ENCODE measurements at regions not wholly inside any gene's neighbourhood (a gene's known extent, or its start where the extent isn't known, plus 50 kb on each side); places are given as distances from the start of the nearest gene placed in this dataset.

- WGBS, 2 donors = 76 to 79% methylated on average over 2 of the region's 2 CpGs
- Histone ChIP-seq H3K36me3 (replicated peaks in 1 of 2; ENCODE audit: insufficient read depth in 1 of 2, low read depth in 2 of 2) (no peaks in the 10 kb centered on the region), H3K27me3 (no peaks in the 10 kb centered on the region), H3K4me1 (no peaks in the 10 kb centered on the region), H3K4me3 (no peak overlapping the region), H3K9me3 (no peaks in the 10 kb centered on the region), H3K27ac (no peak overlapping the region)
- no peak for DNase-seq
- no peak for ATAC-seq
- intact Hi-C loops (cut with DNase I) = no loop called here
- TF ChIP-seq POLR2A (IDR thresholded peaks at IDR 0.05) = no peak
- TF ChIP-seq, protein P1, sequence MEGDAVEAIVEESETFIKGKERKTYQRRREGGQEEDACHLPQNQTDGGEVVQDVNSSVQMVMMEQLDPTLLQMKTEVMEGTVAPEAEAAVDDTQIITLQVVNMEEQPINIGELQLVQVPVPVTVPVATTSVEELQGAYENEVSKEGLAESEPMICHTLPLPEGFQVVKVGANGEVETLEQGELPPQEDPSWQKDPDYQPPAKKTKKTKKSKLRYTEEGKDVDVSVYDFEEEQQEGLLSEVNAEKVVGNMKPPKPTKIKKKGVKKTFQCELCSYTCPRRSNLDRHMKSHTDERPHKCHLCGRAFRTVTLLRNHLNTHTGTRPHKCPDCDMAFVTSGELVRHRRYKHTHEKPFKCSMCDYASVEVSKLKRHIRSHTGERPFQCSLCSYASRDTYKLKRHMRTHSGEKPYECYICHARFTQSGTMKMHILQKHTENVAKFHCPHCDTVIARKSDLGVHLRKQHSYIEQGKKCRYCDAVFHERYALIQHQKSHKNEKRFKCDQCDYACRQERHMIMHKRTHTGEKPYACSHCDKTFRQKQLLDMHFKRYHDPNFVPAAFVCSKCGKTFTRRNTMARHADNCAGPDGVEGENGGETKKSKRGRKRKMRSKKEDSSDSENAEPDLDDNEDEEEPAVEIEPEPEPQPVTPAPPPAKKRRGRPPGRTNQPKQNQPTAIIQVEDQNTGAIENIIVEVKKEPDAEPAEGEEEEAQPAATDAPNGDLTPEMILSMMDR (IDR thresholded peaks at IDR 0.05) = no peak
Measured at GRCh38 chr3:18282507-18282906, 142.6 kb downstream of the SATB1 start.

DNA sequence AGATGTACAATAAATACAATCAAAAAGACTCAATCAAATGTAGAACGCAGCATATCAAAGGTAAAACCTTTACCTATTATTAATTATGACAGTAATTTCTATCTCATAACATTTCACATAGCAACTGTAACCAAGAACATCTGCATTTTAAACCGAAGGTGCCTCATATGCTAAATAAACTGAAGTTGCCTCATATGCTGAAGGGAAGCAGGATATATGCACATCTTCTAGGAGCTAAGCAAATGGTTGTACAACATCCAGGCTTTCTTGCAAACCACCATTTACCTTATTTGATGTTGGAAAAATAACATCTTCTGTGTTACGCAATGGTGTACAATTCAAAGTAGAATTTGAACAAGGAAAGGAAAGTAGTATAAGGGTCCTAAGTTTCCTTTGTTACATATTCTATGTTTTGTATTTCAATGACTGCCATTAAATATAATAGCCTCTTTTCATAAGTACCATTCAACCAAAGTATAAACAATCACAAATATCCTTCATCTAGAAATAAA lies 145.9 kb downstream of the SATB1 start:
- Histone ChIP-seq H3K4me3 (no peak overlapping the region), H3K4me1 (no peaks in the 10 kb centered on the region), H3K27me3 (no peaks in the 10 kb centered on the region), H3K9me3 (no peaks in the 10 kb centered on the region), H3K36me3 (replicated peaks in 1 of 2; ENCODE audit: insufficient read depth in 1 of 2, low read depth in 2 of 2) (no peaks in the 10 kb centered on the region), H3K27ac (no peak overlapping the region)
- intact Hi-C loops (cut with DNase I) = no loop called here
- DNase-seq (no peak), ATAC-seq (no peak)
- WGBS, 2 donors = 81 to 86% methylated on average over 3 of the region's 3 CpGs
- TF ChIP-seq POLR2A (IDR thresholded peaks at IDR 0.05) = no peak
- TF ChIP-seq, protein P1 (IDR thresholded peaks at IDR 0.05) = no peak

GRCh38 chr3:18264853-18265252 lies 160.3 kb downstream of the SATB1 start:
- 18 to 36% methylated on average over 1 of the region's 1 CpG for WGBS, 2 donors
- Histone ChIP-seq H3K36me3 (replicated peaks in 1 of 2; ENCODE audit: insufficient read depth in 1 of 2, low read depth in 2 of 2) (no peaks in the 10 kb centered on the region), H3K4me1 (no peaks in the 10 kb centered on the region), H3K9me3 (no peaks in the 10 kb centered on the region), H3K27ac (no peak overlapping the region), H3K27me3 (no peaks in the 10 kb centered on the region), H3K4me3 (no peak overlapping the region)
- TF ChIP-seq POLR2A (IDR thresholded peaks at IDR 0.05) = no peak
- TF ChIP-seq, protein P1 (IDR thresholded peaks at IDR 0.05) = no peak
- ATAC-seq (no peak), DNase-seq (no peak)
- intact Hi-C loops (cut with DNase I) = no loop called here

GRCh38 chr3:18264361-18264760 lies 160.8 kb downstream of the SATB1 start:
- no peak for TF ChIP-seq POLR2A (IDR thresholded peaks at IDR 0.05)
- TF ChIP-seq, protein P1 (IDR thresholded peaks at IDR 0.05) = no peak
- no peaks in the 10 kb centered on the region for H3K9me3 ChIP-seq
- DNase-seq (no peak), ATAC-seq (no peak)
- H3K27me3 ChIP-seq = no peaks in the 10 kb centered on the region
- 77 to 85% methylated on average over 2 of the region's 2 CpGs for WGBS, 2 donors
- H3K36me3 ChIP-seq (replicated peaks in 1 of 2; ENCODE audit: insufficient read depth in 1 of 2, low read depth in 2 of 2) = no peaks in the 10 kb centered on the region
- H3K27ac ChIP-seq = no peak overlapping the region
- intact Hi-C loops (cut with DNase I) = no loop called here
- no peak overlapping the region for H3K4me3 ChIP-seq
- no peaks in the 10 kb centered on the region for H3K4me1 ChIP-seq

DNA sequence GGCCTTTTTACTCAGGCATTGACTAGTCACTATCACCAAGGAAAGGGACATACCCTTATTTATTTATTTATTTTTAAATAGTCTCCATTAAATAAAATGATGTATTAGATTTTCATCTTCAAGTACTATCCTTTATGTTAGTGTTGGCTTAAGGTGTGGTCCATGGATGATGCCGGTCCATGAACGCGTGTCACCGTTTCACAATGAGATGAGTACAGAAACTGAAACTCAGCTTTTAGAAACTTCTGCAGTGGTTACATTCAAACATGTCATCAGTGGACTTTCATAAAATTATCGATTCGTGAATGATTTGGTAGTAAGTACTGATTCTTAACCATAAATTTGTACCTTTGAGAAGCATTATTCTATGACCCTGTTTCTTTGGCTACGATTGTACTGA lies 166.6 kb downstream of the SATB1 start:
- H3K9me3 ChIP-seq = no peaks in the 10 kb centered on the region
- H3K36me3 ChIP-seq (replicated peaks in 1 of 2; ENCODE audit: insufficient read depth in 1 of 2, low read depth in 2 of 2) = no peaks in the 10 kb centered on the region
- WGBS, 2 donors = 82 to 84% methylated on average over 7 of the region's 7 CpGs
- H3K27ac ChIP-seq = no peak overlapping the region
- TF ChIP-seq, protein P1 (IDR thresholded peaks at IDR 0.05) = no peak
- no peak for TF ChIP-seq POLR2A (IDR thresholded peaks at IDR 0.05)
- no peak for ATAC-seq
- H3K27me3 ChIP-seq = no peaks in the 10 kb centered on the region
- no peak overlapping the region for H3K4me3 ChIP-seq
- intact Hi-C loops (cut with DNase I) = no loop called here
- no peaks in the 10 kb centered on the region for H3K4me1 ChIP-seq
- no peak for DNase-seq
